ENCODE measurements at regions not wholly inside any gene's neighbourhood (a gene's known extent, or its start where the extent isn't known, plus 50 kb on each side); places are given as distances from the start of the nearest gene placed in this dataset.

DNA sequence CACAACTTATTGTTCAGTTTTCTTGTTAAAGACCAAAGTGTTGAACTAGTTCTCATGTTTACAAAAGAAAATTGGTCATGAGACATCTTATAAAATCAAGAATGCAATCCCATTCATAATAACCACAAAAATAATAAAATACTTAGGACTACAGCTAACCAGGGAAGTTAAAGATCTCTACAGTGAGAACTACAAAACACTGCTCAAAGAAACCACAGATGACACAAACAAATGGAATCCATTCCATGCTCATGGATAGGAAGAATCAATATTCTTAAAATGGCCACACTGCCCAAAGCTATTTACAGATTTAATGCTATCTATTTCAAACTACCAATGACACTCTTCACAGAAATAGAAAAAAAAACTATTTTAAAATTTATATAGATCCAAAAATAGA is 1354.8 kb upstream of the CDH2 start:
- ATAC-seq: no peak
- no peak for TF ChIP-seq POLR2A (IDR thresholded peaks at IDR 0.05)
- no peak for TF ChIP-seq POLR2AphosphoS5 (IDR thresholded peaks at IDR 0.05)
- no peak for TF ChIP-seq EP300 (IDR thresholded peaks at IDR 0.05)
- TF ChIP-seq, protein P1, sequence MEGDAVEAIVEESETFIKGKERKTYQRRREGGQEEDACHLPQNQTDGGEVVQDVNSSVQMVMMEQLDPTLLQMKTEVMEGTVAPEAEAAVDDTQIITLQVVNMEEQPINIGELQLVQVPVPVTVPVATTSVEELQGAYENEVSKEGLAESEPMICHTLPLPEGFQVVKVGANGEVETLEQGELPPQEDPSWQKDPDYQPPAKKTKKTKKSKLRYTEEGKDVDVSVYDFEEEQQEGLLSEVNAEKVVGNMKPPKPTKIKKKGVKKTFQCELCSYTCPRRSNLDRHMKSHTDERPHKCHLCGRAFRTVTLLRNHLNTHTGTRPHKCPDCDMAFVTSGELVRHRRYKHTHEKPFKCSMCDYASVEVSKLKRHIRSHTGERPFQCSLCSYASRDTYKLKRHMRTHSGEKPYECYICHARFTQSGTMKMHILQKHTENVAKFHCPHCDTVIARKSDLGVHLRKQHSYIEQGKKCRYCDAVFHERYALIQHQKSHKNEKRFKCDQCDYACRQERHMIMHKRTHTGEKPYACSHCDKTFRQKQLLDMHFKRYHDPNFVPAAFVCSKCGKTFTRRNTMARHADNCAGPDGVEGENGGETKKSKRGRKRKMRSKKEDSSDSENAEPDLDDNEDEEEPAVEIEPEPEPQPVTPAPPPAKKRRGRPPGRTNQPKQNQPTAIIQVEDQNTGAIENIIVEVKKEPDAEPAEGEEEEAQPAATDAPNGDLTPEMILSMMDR (IDR thresholded peaks at IDR 0.05): no peak

DNA sequence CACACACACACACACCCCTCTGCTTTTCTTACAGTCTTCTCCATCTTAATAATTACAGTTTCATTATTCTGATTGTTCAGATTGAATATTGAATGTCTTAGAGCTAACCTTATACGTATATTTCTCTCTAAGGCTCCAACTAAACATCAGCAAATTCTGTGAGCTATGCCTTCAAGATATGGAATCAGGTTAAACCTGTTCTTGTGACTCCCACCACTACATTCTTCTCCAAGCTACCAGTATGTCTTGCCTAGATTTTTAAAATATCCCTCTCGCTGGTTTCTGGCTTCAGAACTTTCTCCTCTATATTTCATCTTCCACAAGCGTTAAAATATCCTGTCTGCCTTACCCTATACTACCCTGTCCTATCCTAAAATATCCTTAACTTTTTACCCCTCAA is 1346.4 kb upstream of the CDH2 start:
- Histone ChIP-seq H3K27me3 (no peaks in the 10 kb centered on the region), H3K4me3 (no peak overlapping the region), H3K4me1 (no peaks in the 10 kb centered on the region), H3K27ac (no peak overlapping the region), H3K9me3 (no peaks in the 10 kb centered on the region), H3K36me3 (no peaks in the 10 kb centered on the region)
- TF ChIP-seq EP300 (IDR thresholded peaks at IDR 0.05): no peak
- no peak for TF ChIP-seq POLR2A (IDR thresholded peaks at IDR 0.05)
- TF ChIP-seq POLR2AphosphoS5 (IDR thresholded peaks at IDR 0.05): no peak
- TF ChIP-seq, protein P1 (IDR thresholded peaks at IDR 0.05): no peak
- no peak for ATAC-seq
- 83 to 92% methylated on average over 2 to 3 of the region's 3 CpGs for WGBS, 2 donors (ENCODE audit: low coverage in 1 of 2)

More for the DNA sequence above, 1354.8 kb upstream of the CDH2 start:
- Histone ChIP-seq H3K4me1 (no peaks in the 10 kb centered on the region), H3K27me3 (no peaks in the 10 kb centered on the region), H3K27ac (no peak overlapping the region), H3K36me3 (no peaks in the 10 kb centered on the region), H3K9me3 (peaks cover 0 to 15% (median 0%) of the 10 kb centered on the region in 3 donors), H3K4me3 (no peak overlapping the region)

DNA sequence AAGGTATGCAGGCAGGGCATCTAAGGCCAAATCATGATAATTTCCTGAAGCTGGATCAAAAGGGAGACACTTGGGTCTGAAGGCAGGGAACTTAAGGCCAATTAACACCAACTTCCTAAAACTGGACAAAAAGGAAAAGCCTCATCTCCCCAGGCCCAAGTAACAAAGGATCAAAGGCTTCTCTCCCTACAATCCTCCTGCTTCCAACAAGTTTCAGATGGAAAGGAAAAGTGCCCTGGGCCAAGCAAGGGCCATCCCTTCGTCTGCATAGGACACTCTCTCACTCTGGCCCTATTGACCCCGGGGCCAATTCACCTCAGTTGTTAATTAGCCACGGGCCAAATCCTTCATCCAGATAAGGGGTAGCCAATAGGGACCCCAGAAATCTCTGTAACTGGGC is 1335.8 kb upstream of the CDH2 start:
- Histone ChIP-seq H3K27ac (no peak overlapping the region), H3K36me3 (no peaks in the 10 kb centered on the region), H3K9me3 (no peaks in the 10 kb centered on the region), H3K4me1 (no peaks in the 10 kb centered on the region), H3K4me3 (no peak overlapping the region), H3K27me3 (no peaks in the 10 kb centered on the region)
- 85% methylated on average over 3 of the region's 3 CpGs; no CpG with 5 or more reads in 1 of the 2 donors for WGBS, 2 donors (ENCODE audit: low coverage in 1 of 2)
- ATAC-seq: no peak
- TF ChIP-seq, protein P1 (IDR thresholded peaks at IDR 0.05): no peak
- no peak for TF ChIP-seq EP300 (IDR thresholded peaks at IDR 0.05)
- TF ChIP-seq POLR2AphosphoS5 (IDR thresholded peaks at IDR 0.05): no peak
- TF ChIP-seq POLR2A (IDR thresholded peaks at IDR 0.05): no peak

DNA sequence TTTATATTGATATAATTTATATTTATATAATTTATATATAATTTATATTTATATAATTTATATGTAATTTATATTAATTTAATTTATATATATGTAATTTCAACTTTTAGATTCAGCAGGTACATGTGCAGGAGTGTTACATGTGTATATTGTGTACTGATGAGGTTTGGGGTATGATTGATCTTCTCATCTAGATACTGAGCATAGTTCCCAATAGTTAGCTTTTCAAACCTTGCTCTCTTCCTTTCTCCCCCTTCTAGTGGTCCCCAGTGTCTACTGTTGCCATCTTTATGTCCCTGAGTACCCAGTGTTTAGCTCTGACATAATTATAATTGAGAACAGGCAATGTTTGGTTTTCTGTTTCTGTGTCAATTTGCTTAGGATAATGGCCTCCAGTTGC is 1335.3 kb upstream of the CDH2 start:
- Histone ChIP-seq H3K9me3 (no peaks in the 10 kb centered on the region), H3K36me3 (no peaks in the 10 kb centered on the region), H3K27ac (no peak overlapping the region), H3K4me1 (no peaks in the 10 kb centered on the region), H3K27me3 (no peaks in the 10 kb centered on the region), H3K4me3 (no peak overlapping the region)
- no peak for ATAC-seq
- no peak for TF ChIP-seq EP300 (IDR thresholded peaks at IDR 0.05)
- TF ChIP-seq POLR2A (IDR thresholded peaks at IDR 0.05): no peak
- no peak for TF ChIP-seq POLR2AphosphoS5 (IDR thresholded peaks at IDR 0.05)
- TF ChIP-seq, protein P1 (IDR thresholded peaks at IDR 0.05): no peak

DNA sequence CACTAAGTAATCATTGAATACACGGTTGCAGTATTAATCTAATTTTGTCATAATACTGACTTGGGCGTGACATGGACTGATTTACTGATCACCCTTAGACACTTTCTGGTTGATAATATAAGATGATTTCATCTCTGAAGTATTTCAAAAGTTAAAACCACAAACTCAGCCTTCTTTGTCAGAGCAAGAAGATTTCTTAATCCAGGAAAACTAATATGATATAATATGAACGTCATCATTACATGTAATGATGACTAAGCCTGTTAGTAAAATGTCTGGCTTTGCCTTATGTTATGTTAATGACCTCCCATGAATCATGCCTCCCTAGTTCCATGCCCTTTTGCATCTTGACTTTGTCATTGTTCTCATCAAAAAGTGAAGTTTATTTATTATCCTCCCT is 1325.0 kb upstream of the CDH2 start:
- WGBS, 2 donors (ENCODE audit: low coverage in 1 of 2): 62 to 72% methylated on average over 3 of the region's 3 CpGs

More for the DNA sequence above, 1325.0 kb upstream of the CDH2 start:
- no peak overlapping the region for H3K27ac ChIP-seq
- ATAC-seq: no peak
- H3K4me1 ChIP-seq: no peaks in the 10 kb centered on the region
- H3K9me3 ChIP-seq: no peaks in the 10 kb centered on the region
- no peaks in the 10 kb centered on the region for H3K36me3 ChIP-seq
- no peaks in the 10 kb centered on the region for H3K27me3 ChIP-seq
- H3K4me3 ChIP-seq: no peak overlapping the region
- TF ChIP-seq POLR2A (IDR thresholded peaks at IDR 0.05) (no peak), POLR2AphosphoS5 (IDR thresholded peaks at IDR 0.05) (no peak), EP300 (IDR thresholded peaks at IDR 0.05) (no peak)
- TF ChIP-seq, protein P1 (IDR thresholded peaks at IDR 0.05): no peak
